GM03348 (cell line): ENCODE measurements at regions not wholly inside any gene's neighbourhood (a gene's known extent, or its start where the extent isn't known, plus 50 kb on each side); places are given as distances from the start of the nearest gene placed in this dataset.
A peak's percentile ranks its signal among the peaks of the same experiment; 100 is the strongest.

ENCODE experiments used
- DNase-seq: peaks from one replicate; pipeline ENCODE4 v3.0.0; 2012; ENCODE audit warnings: low spot score

- no peak for DNase-seq
Measured at GRCh38 chr4:31059753-31060522, 339.8 kb downstream of the PCDH7 start.

- no peak for DNase-seq
Measured at GRCh38 chr4:31065086-31065485, 344.9 kb downstream of the PCDH7 start.

- no peak for DNase-seq
Measured at GRCh38 chr4:31068257-31069075, 348.3 kb downstream of the PCDH7 start.

- DNase-seq, result no peak
Measured at GRCh38 chr4:31069151-31069550, 349.0 kb downstream of the PCDH7 start.

- no peak for DNase-seq
Measured at GRCh38 chr4:31071508-31072486, 351.6 kb downstream of the PCDH7 start.

- no peak for DNase-seq
Measured at GRCh38 chr4:31075969-31076368, 355.8 kb downstream of the PCDH7 start.

GRCh38 chr4:31078661-31079060 is 358.5 kb downstream of the PCDH7 start:
- DNase-seq, result no peak

GRCh38 chr4:31080887-31081286 is 360.7 kb downstream of the PCDH7 start:
- DNase-seq, result no peak

GRCh38 chr4:31081366-31081765 is 361.2 kb downstream of the PCDH7 start:
- DNase-seq, result peak; percentile 75

GRCh38 chr4:31083456-31083855 is 363.3 kb downstream of the PCDH7 start:
- no peak for DNase-seq

GRCh38 chr4:31084806-31085416 is 364.7 kb downstream of the PCDH7 start:
- DNase-seq, result no peak

- DNase-seq, result peak; percentile 2
Measured at GRCh38 chr4:31085689-31086088, 365.5 kb downstream of the PCDH7 start.

- DNase-seq, result peak; percentile 7
Measured at GRCh38 chr4:31086756-31087330, 366.7 kb downstream of the PCDH7 start.

GRCh38 chr4:31088600-31089230 is 368.5 kb downstream of the PCDH7 start:
- peak; percentile 9 for DNase-seq

GRCh38 chr4:31089815-31090214 is 369.6 kb downstream of the PCDH7 start:
- DNase-seq, result no peak

- no peak for DNase-seq
Measured at GRCh38 chr4:31094474-31094873, 374.3 kb downstream of the PCDH7 start.

GRCh38 chr4:31097999-31098398 is 377.8 kb downstream of the PCDH7 start:
- DNase-seq, result no peak

GRCh38 chr4:31100536-31100935 is 380.4 kb downstream of the PCDH7 start:
- DNase-seq, result peak; percentile 12

GRCh38 chr4:31104043-31104442 is 383.9 kb downstream of the PCDH7 start:
- no peak for DNase-seq

- DNase-seq, result no peak
Measured at GRCh38 chr4:31104577-31104976, 384.4 kb downstream of the PCDH7 start.

- DNase-seq, result no peak
Measured at GRCh38 chr4:31106419-31106818, 386.2 kb downstream of the PCDH7 start.
